DND-41 (cell line): ENCODE measurements at regions not wholly inside any gene's neighbourhood (a gene's known extent, or its start where the extent isn't known, plus 50 kb on each side); places are given as distances from the start of the nearest gene placed in this dataset.

Experiments
- ATAC-seq: fragments of 200-7000 bp; cut with Tn5 transposase; 3 replicates; pipeline ENCODE4 v1.9.1; 2021; ENCODE audit warnings: low read depth; ENCODE audit not compliant: insufficient read depth
- DNase-seq: peaks from one replicate; pipeline ENCODE4 v3.0.0-alpha.2; 2020
- H2AFZ ChIP-seq: 2 replicates; pipeline ENCODE4 v1.6.0; 2012; ENCODE audit warnings: low read depth, low read length
- H3K27ac ChIP-seq: 2 replicates; pipeline ENCODE4 v1.5.1; 2012; ENCODE audit warnings: low read length, inconsistent platforms
- H3K27me3 ChIP-seq: fragments of 200-600 bp; sonication (generic); 2 replicates; pipeline ENCODE4 v1.6.0; 2012; ENCODE audit warnings: low read length, mild to moderate bottlenecking, inconsistent platforms; ENCODE audit not compliant: insufficient read depth, poor library complexity
- H3K36me3 ChIP-seq: 2 replicates; pipeline ENCODE4 v1.5.1; 2012; ENCODE audit warnings: low read length, inconsistent platforms; ENCODE audit not compliant: insufficient read depth
- H3K4me1 ChIP-seq: 2 replicates; pipeline ENCODE4 v1.5.1; 2012; ENCODE audit warnings: mild to moderate bottlenecking, low read length; ENCODE audit not compliant: insufficient read depth
- H3K4me2 ChIP-seq: 2 replicates; pipeline ENCODE4 v1.6.0; 2012; ENCODE audit warnings: mild to moderate bottlenecking, moderate library complexity, low read length, inconsistent platforms; ENCODE audit not compliant: insufficient read depth
- H3K4me3 ChIP-seq, 2 experiments: fragments of 200-600 bp in 1 of 2; shearing (Covaris generic) in 1 of 2; 2 replicates each; pipeline ENCODE4 v1.5.1; 2012 to 2016; ENCODE audit warnings: inconsistent platforms in 2 of 2, low read length in 2 of 2, mild to moderate bottlenecking in 2 of 2, low read depth in 1 of 2, moderate library complexity in 1 of 2
- H3K79me2 ChIP-seq: 2 replicates; pipeline ENCODE4 v1.6.0; 2012; ENCODE audit warnings: low read length, inconsistent platforms; ENCODE audit not compliant: insufficient read depth
- H3K9ac ChIP-seq: 2 replicates; pipeline ENCODE4 v1.6.0; 2012; ENCODE audit warnings: low read depth, mild to moderate bottlenecking, inconsistent platforms, low read length, moderate library complexity
- H3K9me3 ChIP-seq: 2 replicates; pipeline ENCODE4 v1.5.1; 2012; ENCODE audit warnings: low read length, moderate library complexity, mild to moderate bottlenecking, inconsistent platforms; ENCODE audit not compliant: insufficient read depth, severe bottlenecking
- H4K20me1 ChIP-seq: 2 replicates; pipeline ENCODE4 v1.6.0; 2012; ENCODE audit warnings: low read length; ENCODE audit not compliant: insufficient read depth
- EZH2 ChIP-seq: IDR thresholded peaks from 3 replicates; pipeline ENCODE4 v1.6.1; 2012; ENCODE audit warnings: borderline replicate concordance, low read depth, mild to moderate bottlenecking, moderate library complexity, low read length, inconsistent platforms; ENCODE audit not compliant: severe bottlenecking
- TF ChIP-seq, protein P1 (sequence below): IDR thresholded peaks from 2 replicates; pipeline ENCODE4 v1.5.1; 2012; ENCODE audit warnings: borderline replicate concordance, low read length, moderate library complexity, mild to moderate bottlenecking; ENCODE audit not compliant: poor library complexity, severe bottlenecking; ENCODE audit errors: extremely low read depth

DNA sequence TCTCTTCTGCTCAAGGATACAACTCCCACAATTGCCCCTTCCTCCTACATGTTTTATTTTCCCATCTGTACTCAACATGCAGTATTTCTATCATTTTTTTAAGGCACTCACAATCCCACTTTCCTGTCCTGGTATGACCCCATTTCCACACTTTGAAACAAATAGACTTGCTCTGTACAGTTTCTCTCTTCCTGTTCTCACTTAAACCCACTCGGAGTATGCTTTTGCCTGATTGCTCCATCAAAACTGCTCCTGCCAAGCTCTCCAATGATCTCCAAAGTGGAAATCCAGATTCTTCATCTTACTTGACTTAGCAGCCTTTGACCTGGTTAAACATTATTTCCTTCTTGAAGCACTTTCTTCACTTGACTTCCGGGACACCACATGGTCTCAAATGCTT is 384.5 kb downstream of the SEC23A start:
- ATAC-seq (no peak), DNase-seq (no peak)
- Histone ChIP-seq H4K20me1 (no peaks in the 10 kb centered on the region), H3K36me3 (no peaks in the 10 kb centered on the region), H3K27ac (no peak overlapping the region), H3K9ac (no peak overlapping the region), H3K27me3 (no peaks in the 10 kb centered on the region), H3K79me2 (no peaks in the 10 kb centered on the region), H3K9me3 (no peaks in the 10 kb centered on the region), H3K4me3 (no peak overlapping the region), H2AFZ (no peak overlapping the region), H3K4me2 (no peak overlapping the region), H3K4me1 (no peaks in the 10 kb centered on the region)
- no peak for TF ChIP-seq EZH2
- TF ChIP-seq, protein P1, sequence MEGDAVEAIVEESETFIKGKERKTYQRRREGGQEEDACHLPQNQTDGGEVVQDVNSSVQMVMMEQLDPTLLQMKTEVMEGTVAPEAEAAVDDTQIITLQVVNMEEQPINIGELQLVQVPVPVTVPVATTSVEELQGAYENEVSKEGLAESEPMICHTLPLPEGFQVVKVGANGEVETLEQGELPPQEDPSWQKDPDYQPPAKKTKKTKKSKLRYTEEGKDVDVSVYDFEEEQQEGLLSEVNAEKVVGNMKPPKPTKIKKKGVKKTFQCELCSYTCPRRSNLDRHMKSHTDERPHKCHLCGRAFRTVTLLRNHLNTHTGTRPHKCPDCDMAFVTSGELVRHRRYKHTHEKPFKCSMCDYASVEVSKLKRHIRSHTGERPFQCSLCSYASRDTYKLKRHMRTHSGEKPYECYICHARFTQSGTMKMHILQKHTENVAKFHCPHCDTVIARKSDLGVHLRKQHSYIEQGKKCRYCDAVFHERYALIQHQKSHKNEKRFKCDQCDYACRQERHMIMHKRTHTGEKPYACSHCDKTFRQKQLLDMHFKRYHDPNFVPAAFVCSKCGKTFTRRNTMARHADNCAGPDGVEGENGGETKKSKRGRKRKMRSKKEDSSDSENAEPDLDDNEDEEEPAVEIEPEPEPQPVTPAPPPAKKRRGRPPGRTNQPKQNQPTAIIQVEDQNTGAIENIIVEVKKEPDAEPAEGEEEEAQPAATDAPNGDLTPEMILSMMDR: no peak

- Histone ChIP-seq H3K4me3 (no peak overlapping the region), H4K20me1 (no peaks in the 10 kb centered on the region), H3K9ac (no peak overlapping the region), H3K27ac (no peak overlapping the region), H2AFZ (no peak overlapping the region), H3K4me2 (no peak overlapping the region), H3K4me1 (no peaks in the 10 kb centered on the region), H3K27me3 (no peaks in the 10 kb centered on the region), H3K79me2 (no peaks in the 10 kb centered on the region), H3K36me3 (no peaks in the 10 kb centered on the region), H3K9me3 (no peaks in the 10 kb centered on the region)
- no peak for DNase-seq
- no peak for ATAC-seq
- TF ChIP-seq, protein P1: no peak
- TF ChIP-seq EZH2: no peak
Measured at GRCh38 chr14:38716926-38717325, 386.1 kb downstream of the SEC23A start.

GRCh38 chr14:38710881-38711280 is 392.2 kb downstream of the SEC23A start:
- H3K9me3 ChIP-seq: no peaks in the 10 kb centered on the region
- H3K27ac ChIP-seq: no peak overlapping the region
- DNase-seq: no peak
- no peak for TF ChIP-seq EZH2
- TF ChIP-seq, protein P1: no peak
- no peak overlapping the region for H3K9ac ChIP-seq
- no peak overlapping the region for H3K4me3 ChIP-seq
- no peak overlapping the region for H2AFZ ChIP-seq
- H4K20me1 ChIP-seq: no peaks in the 10 kb centered on the region
- ATAC-seq: no peak
- no peaks in the 10 kb centered on the region for H3K4me1 ChIP-seq
- H3K36me3 ChIP-seq: no peaks in the 10 kb centered on the region
- no peaks in the 10 kb centered on the region for H3K79me2 ChIP-seq
- H3K4me2 ChIP-seq: no peak overlapping the region
- H3K27me3 ChIP-seq: no peaks in the 10 kb centered on the region

GRCh38 chr14:38710196-38710595 is 392.8 kb downstream of the SEC23A start:
- Histone ChIP-seq H3K27ac (no peak overlapping the region), H3K79me2 (no peaks in the 10 kb centered on the region), H2AFZ (no peak overlapping the region), H3K36me3 (no peaks in the 10 kb centered on the region), H3K9me3 (no peaks in the 10 kb centered on the region), H3K4me2 (no peak overlapping the region), H3K4me3 (no peak overlapping the region), H3K27me3 (no peaks in the 10 kb centered on the region), H4K20me1 (no peaks in the 10 kb centered on the region), H3K4me1 (no peaks in the 10 kb centered on the region), H3K9ac (no peak overlapping the region)
- DNase-seq (no peak), ATAC-seq (no peak)
- no peak for TF ChIP-seq EZH2
- TF ChIP-seq, protein P1: no peak
